Cardiac fibroblast (primary cell): ENCODE measurements at regions not wholly inside any gene's neighbourhood (a gene's known extent, or its start where the extent isn't known, plus 50 kb on each side); places are given as distances from the start of the nearest gene placed in this dataset.

Source experiments
- DNase-seq, 2 donors: peaks; one replicate each; pipeline versions ENCODE4 v3.0.0 to v3.0.0-alpha.2; 2010; ENCODE audit warnings: low read depth in 2 of 2
- H3K4me3 ChIP-seq, 2 donors: replicated peaks in 1 of 2; 1 replicate in 1 of 2; 2 replicates in 1 of 2; pipeline ENCODE4 v1.5.1; 2011; ENCODE audit warnings: low read depth in 2 of 2, low read length in 2 of 2, mild to moderate bottlenecking in 2 of 2, moderate library complexity in 1 of 2
- TF ChIP-seq, protein P1 (sequence below): IDR thresholded peaks from one replicate; pipeline ENCODE4 v1.5.1; 2011; ENCODE audit warnings: low read depth, mild to moderate bottlenecking, low read length, inconsistent platforms

DNA sequence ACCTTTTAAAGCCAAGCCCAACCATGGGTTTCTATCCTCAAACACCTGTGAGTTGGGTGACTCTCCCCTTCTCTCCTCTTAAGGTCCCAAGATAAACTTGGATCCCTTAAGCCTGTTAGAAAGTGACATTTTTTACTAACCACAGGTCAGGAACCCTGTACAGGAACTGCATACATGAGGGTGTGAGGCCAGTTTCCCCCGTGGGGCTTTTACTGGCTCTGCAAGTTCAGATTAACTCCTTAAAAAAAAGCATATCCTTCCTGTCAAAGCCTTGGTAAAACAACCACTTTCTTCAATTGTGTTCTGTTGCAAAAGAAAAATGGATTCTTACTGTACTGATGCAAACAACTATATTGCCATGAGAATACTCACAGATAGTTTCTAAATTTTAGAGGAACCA is 2638.7 kb upstream of the PCDH20 start:
- TF ChIP-seq, protein P1, sequence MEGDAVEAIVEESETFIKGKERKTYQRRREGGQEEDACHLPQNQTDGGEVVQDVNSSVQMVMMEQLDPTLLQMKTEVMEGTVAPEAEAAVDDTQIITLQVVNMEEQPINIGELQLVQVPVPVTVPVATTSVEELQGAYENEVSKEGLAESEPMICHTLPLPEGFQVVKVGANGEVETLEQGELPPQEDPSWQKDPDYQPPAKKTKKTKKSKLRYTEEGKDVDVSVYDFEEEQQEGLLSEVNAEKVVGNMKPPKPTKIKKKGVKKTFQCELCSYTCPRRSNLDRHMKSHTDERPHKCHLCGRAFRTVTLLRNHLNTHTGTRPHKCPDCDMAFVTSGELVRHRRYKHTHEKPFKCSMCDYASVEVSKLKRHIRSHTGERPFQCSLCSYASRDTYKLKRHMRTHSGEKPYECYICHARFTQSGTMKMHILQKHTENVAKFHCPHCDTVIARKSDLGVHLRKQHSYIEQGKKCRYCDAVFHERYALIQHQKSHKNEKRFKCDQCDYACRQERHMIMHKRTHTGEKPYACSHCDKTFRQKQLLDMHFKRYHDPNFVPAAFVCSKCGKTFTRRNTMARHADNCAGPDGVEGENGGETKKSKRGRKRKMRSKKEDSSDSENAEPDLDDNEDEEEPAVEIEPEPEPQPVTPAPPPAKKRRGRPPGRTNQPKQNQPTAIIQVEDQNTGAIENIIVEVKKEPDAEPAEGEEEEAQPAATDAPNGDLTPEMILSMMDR = no peak
- no peak overlapping the region for H3K4me3 ChIP-seq
- peak in 1 of 2 donors; percentile 1 for DNase-seq

DNA sequence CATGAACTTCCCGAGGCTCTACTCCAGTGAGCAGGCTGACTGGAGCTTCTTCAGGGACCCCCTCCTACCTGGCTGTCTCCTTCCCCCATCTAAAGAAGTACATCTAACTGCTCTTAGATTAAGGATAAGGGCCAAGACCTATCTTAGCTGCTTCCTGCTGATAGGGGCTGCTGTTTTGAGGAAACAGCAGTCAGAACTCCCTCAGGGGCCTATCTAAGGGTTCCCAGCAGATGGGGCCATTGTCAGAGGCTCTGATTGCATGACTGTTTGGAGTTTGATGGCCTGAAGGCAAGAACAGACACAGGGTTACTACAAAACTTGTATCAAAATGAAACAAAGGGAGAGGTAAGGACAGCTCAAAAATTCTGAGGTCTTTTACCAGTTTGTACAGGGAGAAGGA is 2636.9 kb upstream of the PCDH20 start:
- DNase-seq = no peak
- TF ChIP-seq, protein P1 = no peak
- H3K4me3 ChIP-seq = no peak overlapping the region

DNA sequence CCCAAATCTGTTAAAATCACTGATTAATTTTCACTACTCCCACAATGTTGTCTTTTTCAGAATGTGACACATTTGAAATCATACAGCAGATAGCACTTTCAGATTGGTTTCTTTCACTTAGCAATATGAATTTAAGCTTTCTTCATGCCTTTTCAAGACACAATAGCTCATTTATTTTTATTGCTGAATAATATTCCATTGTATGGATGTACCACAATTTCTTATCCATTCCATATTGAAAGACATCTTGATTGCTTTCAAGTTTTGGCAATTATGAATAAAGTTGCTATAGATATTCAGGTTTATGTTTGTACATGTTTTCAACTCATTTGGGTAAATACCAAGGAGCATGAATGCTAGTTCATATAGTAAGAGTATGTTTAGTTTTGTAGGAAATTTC is 2635.6 kb upstream of the PCDH20 start:
- no peak overlapping the region for H3K4me3 ChIP-seq
- TF ChIP-seq, protein P1 = no peak
- DNase-seq = no peak

DNA sequence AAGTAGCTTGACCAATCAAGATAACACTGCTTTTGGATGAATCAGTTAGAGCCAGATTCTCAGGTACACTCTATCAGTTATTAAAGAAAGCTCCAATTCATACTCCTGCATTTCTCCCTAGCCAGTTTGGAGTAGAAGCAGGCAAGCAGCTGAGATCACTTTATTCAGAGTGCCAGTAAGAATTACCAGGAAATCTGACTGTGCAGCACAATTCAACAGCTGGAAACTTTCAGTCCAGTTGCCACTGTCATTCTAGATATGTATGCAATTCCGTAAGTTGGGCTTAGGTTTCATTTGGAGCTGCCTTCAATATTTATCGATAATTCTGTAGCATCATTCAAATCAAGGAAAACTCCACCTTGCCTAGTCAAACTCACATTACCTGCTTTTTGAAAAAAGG is 2625.6 kb upstream of the PCDH20 start:
- DNase-seq = peak in 1 of 2 donors; percentile 10
- TF ChIP-seq, protein P1 = no peak
- no peak overlapping the region for H3K4me3 ChIP-seq

DNA sequence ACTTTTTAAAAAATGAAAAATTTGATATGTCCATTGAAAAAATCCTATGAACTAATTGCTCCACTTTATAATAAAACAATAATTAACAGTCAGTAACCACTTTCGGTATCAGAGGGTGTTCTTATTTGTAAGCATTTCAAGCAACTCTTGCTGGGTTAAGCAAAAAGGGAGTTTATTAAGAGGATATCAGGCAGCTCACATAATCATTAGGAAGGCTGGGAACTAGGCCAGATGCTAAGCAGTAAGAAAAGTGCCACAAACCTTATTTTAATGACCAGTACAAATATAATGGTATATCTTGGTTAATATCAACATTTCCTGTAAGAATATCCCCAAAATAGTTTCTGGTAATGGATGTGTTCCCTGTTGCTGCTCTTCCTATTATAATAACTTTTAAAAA is 2618.3 kb upstream of the PCDH20 start:
- no peak overlapping the region for H3K4me3 ChIP-seq
- DNase-seq = no peak
- TF ChIP-seq, protein P1 = no peak

DNA sequence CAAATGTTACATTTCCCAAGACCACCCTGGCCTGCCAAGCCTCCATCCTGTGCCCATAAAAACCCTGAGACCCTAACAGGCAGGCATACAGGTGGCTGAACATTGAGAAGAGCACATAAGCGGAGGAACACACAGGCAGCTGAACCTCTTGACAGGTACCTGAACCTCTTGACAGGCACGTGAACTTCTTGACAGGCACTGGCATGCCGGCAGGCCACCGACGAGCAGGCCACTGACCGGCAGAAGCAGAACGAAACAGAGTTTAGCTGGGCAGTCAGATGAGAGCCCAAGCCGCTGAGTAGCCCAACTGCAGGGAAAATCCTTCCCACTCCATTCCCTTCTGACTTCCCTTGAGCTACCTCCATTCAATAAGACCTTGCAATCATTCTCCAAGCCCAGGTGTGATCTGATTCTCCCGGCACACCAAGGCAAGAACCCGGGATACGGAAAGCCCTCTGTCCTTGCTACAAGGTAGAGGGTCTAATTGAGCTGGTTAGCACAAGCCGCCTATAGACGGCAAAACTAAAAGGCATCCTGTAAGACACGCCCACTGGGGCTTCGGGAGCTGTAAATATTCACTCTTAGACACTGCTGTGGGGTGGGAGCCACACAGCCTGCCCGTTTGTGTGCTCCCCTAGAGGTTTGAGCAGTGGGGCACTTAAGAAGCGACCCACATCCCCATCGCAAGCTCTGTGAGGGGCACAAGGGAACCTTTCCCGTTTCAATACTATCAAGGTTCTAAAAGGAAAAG is 2613.9 kb upstream of the PCDH20 start:
- H3K4me3 ChIP-seq = no peak overlapping the region
- no peak for DNase-seq
- TF ChIP-seq, protein P1 = no peak

DNA sequence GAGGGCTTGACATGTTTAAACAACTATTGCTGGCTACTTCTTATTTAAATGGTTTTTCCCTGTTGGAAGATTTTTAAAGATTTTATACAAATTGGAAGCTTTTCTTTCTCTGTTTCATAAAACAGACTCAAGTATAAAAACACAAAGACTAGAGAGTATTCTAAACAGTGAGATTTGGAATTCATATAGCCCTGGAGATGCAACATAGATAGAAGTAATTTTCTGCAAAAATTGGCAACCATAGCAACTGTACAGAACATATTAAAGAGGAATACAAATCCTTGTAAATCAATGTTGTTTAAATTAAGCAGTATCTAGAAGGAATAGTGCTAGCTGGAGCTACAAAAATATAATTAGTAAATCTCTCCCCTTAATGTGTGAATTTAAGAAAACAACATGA is 2612.9 kb upstream of the PCDH20 start:
- H3K4me3 ChIP-seq = no peak overlapping the region
- TF ChIP-seq, protein P1 = no peak
- DNase-seq = no peak
